Vagina (tissue), 2 donors: ENCODE measurements at regions not wholly inside any gene's neighbourhood (a gene's known extent, or its start where the extent isn't known, plus 50 kb on each side); places are given as distances from the start of the nearest gene placed in this dataset.

Experiments used
- CTCF ChIP-seq, 3 experiments: fragments of 450-650 bp in 2 of 3; fragments of 200-600 bp in 1 of 3; sonication (generic) in 1 of 3; IDR thresholded peaks; one replicate each; pipeline ENCODE4 v1.5.1; 2017 to 2019; ENCODE audit warnings: antibody characterized with exemption in 3 of 3, mild to moderate bottlenecking in 2 of 3, moderate library complexity in 2 of 3
- POLR2A ChIP-seq, 2 donors: fragments of 450-650 bp; IDR thresholded peaks; one replicate each; pipeline ENCODE4 v1.6.1; 2017; ENCODE audit warnings: antibody characterized with exemption in 2 of 2, mild to moderate bottlenecking in 2 of 2, moderate library complexity in 2 of 2

GRCh38 chr12:107468182-107468581, 217.4 kb upstream of the PWP1 start:
- TF ChIP-seq CTCF (IDR thresholded peaks at IDR 0.05), result no peak
- TF ChIP-seq POLR2A (IDR thresholded peaks at IDR 0.05), result no peak
